ENCODE measurements at regions not wholly inside any gene's neighbourhood (a gene's known extent, or its start where the extent isn't known, plus 50 kb on each side); places are given as distances from the start of the nearest gene placed in this dataset.

GRCh38 chr12:60489071-60489470 is 893.2 kb downstream of the SLC16A7 start:
- no peak overlapping the region for H3K4me3 ChIP-seq (ENCODE audit: low read length)
- no peaks in the 10 kb centered on the region for H4K20me1 ChIP-seq (ENCODE audit: insufficient read depth, low read length)
- no peaks in the 10 kb centered on the region for H3K9me3 ChIP-seq (ENCODE audit: insufficient read depth, low read length)
- no peaks in the 10 kb centered on the region for H3K79me2 ChIP-seq (ENCODE audit: low read length)
- no peaks in the 10 kb centered on the region for H3K4me1 ChIP-seq (ENCODE audit: low read length)
- no peaks in the 10 kb centered on the region for H3K36me3 ChIP-seq (replicated peaks; ENCODE audit: low read depth, low read length)
- H3K27ac ChIP-seq (ENCODE audit: low read length), result no peak overlapping the region
- no peak overlapping the region for H2AFZ ChIP-seq (ENCODE audit: low read depth, low read length)
- H3K4me2 ChIP-seq (ENCODE audit: low read length), result no peak overlapping the region
- no peaks in the 10 kb centered on the region for H3K27me3 ChIP-seq (ENCODE audit: low read depth, low read length)
- TF ChIP-seq CTCF (IDR thresholded peaks at IDR 0.05; ENCODE audit: low read depth, low read length) (no peak), EZH2phosphoT487 (IDR thresholded peaks at IDR 0.05; ENCODE audit: low read depth) (no peak)
- no peak overlapping the region for H3K9ac ChIP-seq (ENCODE audit: low read length)

- Histone ChIP-seq H3K79me2 (ENCODE audit: low read length) (no peaks in the 10 kb centered on the region), H3K4me2 (ENCODE audit: low read length) (no peak overlapping the region), H3K4me1 (ENCODE audit: low read length) (no peaks in the 10 kb centered on the region), H3K27ac (ENCODE audit: low read length) (no peak overlapping the region), H4K20me1 (ENCODE audit: insufficient read depth, low read length) (no peaks in the 10 kb centered on the region), H2AFZ (ENCODE audit: low read depth, low read length) (no peak overlapping the region; the same call in 1 of the 2 replicates), H3K9ac (ENCODE audit: low read length) (no peak overlapping the region), H3K9me3 (ENCODE audit: insufficient read depth, low read length) (no peaks in the 10 kb centered on the region), H3K36me3 (replicated peaks; ENCODE audit: low read depth, low read length) (no peaks in the 10 kb centered on the region), H3K27me3 (ENCODE audit: low read depth, low read length) (no peaks in the 10 kb centered on the region), H3K4me3 (ENCODE audit: low read length) (no peak overlapping the region)
- TF ChIP-seq EZH2phosphoT487 (IDR thresholded peaks at IDR 0.05; ENCODE audit: low read depth), result no peak
- peak; percentile 58 for TF ChIP-seq CTCF (IDR thresholded peaks at IDR 0.05; ENCODE audit: low read depth, low read length)
These were observed 898.4 kb downstream of the SLC16A7 start for GRCh38 chr12:60494244-60494643.

- no peak overlapping the region for H3K4me3 ChIP-seq (ENCODE audit: low read length)
- H3K9me3 ChIP-seq (ENCODE audit: insufficient read depth, low read length), result no peaks in the 10 kb centered on the region
- no peaks in the 10 kb centered on the region for H3K36me3 ChIP-seq (replicated peaks; ENCODE audit: low read depth, low read length)
- H3K27ac ChIP-seq (ENCODE audit: low read length), result no peak overlapping the region
- no peaks in the 10 kb centered on the region for H3K4me1 ChIP-seq (ENCODE audit: low read length)
- TF ChIP-seq CTCF (IDR thresholded peaks at IDR 0.05; ENCODE audit: low read depth, low read length) (no peak), EZH2phosphoT487 (IDR thresholded peaks at IDR 0.05; ENCODE audit: low read depth) (no peak)
- no peak overlapping the region for H3K9ac ChIP-seq (ENCODE audit: low read length)
- no peak overlapping the region for H2AFZ ChIP-seq (ENCODE audit: low read depth, low read length)
- no peaks in the 10 kb centered on the region for H3K79me2 ChIP-seq (ENCODE audit: low read length)
- no peaks in the 10 kb centered on the region for H4K20me1 ChIP-seq (ENCODE audit: insufficient read depth, low read length)
- H3K27me3 ChIP-seq (ENCODE audit: low read depth, low read length), result no peaks in the 10 kb centered on the region
- H3K4me2 ChIP-seq (ENCODE audit: low read length), result no peak overlapping the region
These were observed 902.8 kb downstream of the SLC16A7 start for GRCh38 chr12:60498656-60499055.

- Histone ChIP-seq H4K20me1 (ENCODE audit: insufficient read depth, low read length) (no peaks in the 10 kb centered on the region), H3K4me3 (ENCODE audit: low read length) (no peak overlapping the region), H2AFZ (ENCODE audit: low read depth, low read length) (no peak overlapping the region), H3K27me3 (ENCODE audit: low read depth, low read length) (no peaks in the 10 kb centered on the region), H3K9ac (ENCODE audit: low read length) (no peak overlapping the region), H3K4me1 (ENCODE audit: low read length) (no peaks in the 10 kb centered on the region), H3K36me3 (replicated peaks; ENCODE audit: low read depth, low read length) (no peaks in the 10 kb centered on the region), H3K79me2 (ENCODE audit: low read length) (no peaks in the 10 kb centered on the region), H3K4me2 (ENCODE audit: low read length) (no peak overlapping the region), H3K9me3 (ENCODE audit: insufficient read depth, low read length) (no peaks in the 10 kb centered on the region), H3K27ac (ENCODE audit: low read length) (no peak overlapping the region)
- TF ChIP-seq CTCF (IDR thresholded peaks at IDR 0.05; ENCODE audit: low read depth, low read length), result no peak; the same call in 1 of the 2 replicates
- no peak for TF ChIP-seq EZH2phosphoT487 (IDR thresholded peaks at IDR 0.05; ENCODE audit: low read depth)
These were observed 905.4 kb downstream of the SLC16A7 start for GRCh38 chr12:60501124-60501729.

Data from OCI-LY3 (cell line).